A673 (cell line): ENCODE measurements at regions not wholly inside any gene's neighbourhood (a gene's known extent, or its start where the extent isn't known, plus 50 kb on each side); places are given as distances from the start of the nearest gene placed in this dataset.

Experiments used
- BruUV-seq: library from RNA; stranded (reverse); fragments of 400-500 nt; replicated peaks from 2 replicates; lab custom pipeline; 2021; lab: Mats Ljungman, UMichigan
- CTCF ChIA-PET: fragments of 300-600 bp; sonication (Branson Sonifier 250); formaldehyde crosslinking; loops from one replicate; lab custom pipeline; 2022; ENCODE audit warnings: antibody characterized with exemption; lab: Charles Lee
- POLR2A ChIA-PET: fragments of 300-600 bp; sonication (Branson Sonifier 250); formaldehyde crosslinking; loops from one replicate; lab custom pipeline; 2022; ENCODE audit warnings: antibody characterized with exemption; ENCODE audit not compliant: low non-redundant PET; lab: Charles Lee
- DNase-seq: peaks from one replicate; pipeline ENCODE4 v3.0.0-alpha.2; 2015; ENCODE audit warnings: low spot score
- H3K27ac ChIP-seq: fragments of 200-600 bp; sonication (generic); 2 replicates; pipeline ENCODE4 v1.5.1; 2016; ENCODE audit warnings: mixed run types, low read depth, mild to moderate bottlenecking, mixed read lengths, antibody characterized with exemption, low read length; ENCODE audit not compliant: poor library complexity, severe bottlenecking
- H3K27me3 ChIP-seq: fragments of 200-600 bp; sonication (generic); replicated peaks from 2 replicates; pipeline ENCODE4 v1.6.1; 2017; ENCODE audit warnings: mixed run types, low read depth, mild to moderate bottlenecking, mixed read lengths, antibody characterized with exemption, low read length; ENCODE audit not compliant: insufficient read depth, poor library complexity
- H3K36me3 ChIP-seq: fragments of 200-600 bp; sonication (generic); 2 replicates; pipeline ENCODE4 v1.6.1; 2016; ENCODE audit warnings: mixed run types, mild to moderate bottlenecking, mixed read lengths, antibody characterized with exemption, low read length; ENCODE audit not compliant: insufficient read depth, poor library complexity, severe bottlenecking
- H3K4me1 ChIP-seq: fragments of 200-600 bp; sonication (generic); 2 replicates; pipeline ENCODE4 v1.6.1; 2017; ENCODE audit warnings: mixed run types, mild to moderate bottlenecking, mixed read lengths, antibody characterized with exemption, low read length; ENCODE audit not compliant: insufficient read depth, poor library complexity, severe bottlenecking
- H3K4me3 ChIP-seq: fragments of 200-600 bp; sonication (generic); 2 replicates; pipeline ENCODE4 v1.5.1; 2016; ENCODE audit warnings: low read depth, mixed run types, mild to moderate bottlenecking, mixed read lengths, low read length; ENCODE audit not compliant: poor library complexity, severe bottlenecking
- H3K9me3 ChIP-seq: fragments of 200-600 bp; sonication (generic); 2 replicates; pipeline ENCODE4 v1.6.1; 2016; ENCODE audit warnings: mixed run types, low read depth, mild to moderate bottlenecking, mixed read lengths, antibody characterized with exemption, low read length; ENCODE audit not compliant: poor library complexity, severe bottlenecking
- EZH2 ChIP-seq: fragments of 200-600 bp; sonication (generic); IDR thresholded peaks from 2 replicates; pipeline ENCODE4 v1.6.1; 2017; ENCODE audit warnings: borderline replicate concordance, low read depth, mild to moderate bottlenecking, mixed read lengths, antibody characterized with exemption, low read length; ENCODE audit not compliant: poor library complexity, severe bottlenecking
- intact Hi-C: fragments of 100-400 bp; cut with micrococcal nuclease; formaldehyde crosslinking; loops from one replicate; pipeline ENCODE4 v1.10.0; 2022; ENCODE audit not compliant: unreplicated experiment
- TF ChIP-seq, protein P1 (sequence below): fragments of 300-800, 200-600 bp; sonication (generic); conservative IDR thresholded peaks from 2 replicates; pipeline ENCODE4 v1.5.1; 2017; ENCODE audit warnings: low read depth, mild to moderate bottlenecking, antibody characterized with exemption, low read length, moderate library complexity, mixed read lengths

DNA sequence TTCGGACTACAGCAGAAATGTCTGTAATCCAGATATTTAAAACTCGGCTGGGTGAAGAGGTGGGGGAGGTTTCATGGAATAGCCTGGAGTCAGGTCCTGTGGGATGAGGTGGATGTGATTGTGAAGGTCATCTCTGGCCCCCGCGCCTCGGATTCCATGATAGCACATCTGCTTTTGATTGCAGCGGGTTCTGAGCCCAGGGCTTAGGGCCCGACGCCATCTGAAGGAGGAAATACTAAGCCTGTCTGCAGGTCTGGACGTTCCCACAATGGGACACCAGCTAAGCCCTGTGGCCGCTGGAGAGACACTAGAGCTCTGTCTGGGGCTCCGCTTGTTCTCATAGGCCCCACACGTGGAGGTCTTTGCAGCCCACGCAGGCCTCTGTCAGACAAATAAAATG lies 328.7 kb downstream of the CXCL12 start:
- Histone ChIP-seq H3K36me3 (no peaks in the 10 kb centered on the region), H3K4me3 (no peak overlapping the region), H3K4me1 (no peaks in the 10 kb centered on the region), H3K9me3 (no peaks in the 10 kb centered on the region), H3K27ac (no peak overlapping the region), H3K27me3 (no peaks in the 10 kb centered on the region)
- POLR2A ChIA-PET = no interaction called here
- BruUV-seq = no TSS peak
- TF ChIP-seq, protein P1, sequence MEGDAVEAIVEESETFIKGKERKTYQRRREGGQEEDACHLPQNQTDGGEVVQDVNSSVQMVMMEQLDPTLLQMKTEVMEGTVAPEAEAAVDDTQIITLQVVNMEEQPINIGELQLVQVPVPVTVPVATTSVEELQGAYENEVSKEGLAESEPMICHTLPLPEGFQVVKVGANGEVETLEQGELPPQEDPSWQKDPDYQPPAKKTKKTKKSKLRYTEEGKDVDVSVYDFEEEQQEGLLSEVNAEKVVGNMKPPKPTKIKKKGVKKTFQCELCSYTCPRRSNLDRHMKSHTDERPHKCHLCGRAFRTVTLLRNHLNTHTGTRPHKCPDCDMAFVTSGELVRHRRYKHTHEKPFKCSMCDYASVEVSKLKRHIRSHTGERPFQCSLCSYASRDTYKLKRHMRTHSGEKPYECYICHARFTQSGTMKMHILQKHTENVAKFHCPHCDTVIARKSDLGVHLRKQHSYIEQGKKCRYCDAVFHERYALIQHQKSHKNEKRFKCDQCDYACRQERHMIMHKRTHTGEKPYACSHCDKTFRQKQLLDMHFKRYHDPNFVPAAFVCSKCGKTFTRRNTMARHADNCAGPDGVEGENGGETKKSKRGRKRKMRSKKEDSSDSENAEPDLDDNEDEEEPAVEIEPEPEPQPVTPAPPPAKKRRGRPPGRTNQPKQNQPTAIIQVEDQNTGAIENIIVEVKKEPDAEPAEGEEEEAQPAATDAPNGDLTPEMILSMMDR = no peak
- no peak for TF ChIP-seq EZH2
- intact Hi-C loops = no loop called here
- CTCF ChIA-PET = no interaction called here
- no peak for DNase-seq

DNA sequence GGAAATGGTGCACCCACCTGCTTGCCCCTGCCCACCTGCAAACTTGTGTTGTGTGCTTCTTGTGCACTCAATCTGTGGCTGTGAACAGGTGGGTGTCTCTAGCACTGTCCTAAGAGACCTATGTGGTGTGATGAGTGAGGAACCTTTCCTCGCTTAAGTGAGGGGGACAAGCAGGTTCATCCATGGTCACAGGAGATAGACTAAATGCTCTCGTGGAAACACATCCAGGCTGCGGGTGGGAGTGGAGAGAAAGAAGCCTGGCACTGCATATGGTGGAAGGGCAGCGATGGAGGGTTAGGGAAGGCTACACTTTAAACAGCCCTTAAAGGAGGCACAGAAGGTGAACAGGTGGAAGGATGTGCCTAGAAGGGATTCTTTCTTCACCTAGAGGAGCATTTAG lies 330.9 kb downstream of the CXCL12 start:
- H3K27me3 ChIP-seq = no peaks in the 10 kb centered on the region
- intact Hi-C loops = no loop called here
- no peaks in the 10 kb centered on the region for H3K4me1 ChIP-seq
- ChIA-PET POLR2A (interaction anchor here (0.6 kb wide), 1 partner anchor 805 kb away, joined by 11 read pairs; no protein-coding TSS in a partner anchor), CTCF (no interaction called here)
- no peaks in the 10 kb centered on the region for H3K36me3 ChIP-seq
- no TSS peak for BruUV-seq
- H3K4me3 ChIP-seq = no peak overlapping the region
- TF ChIP-seq, protein P1 = no peak
- TF ChIP-seq EZH2 = no peak
- no peaks in the 10 kb centered on the region for H3K9me3 ChIP-seq
- no peak for DNase-seq
- H3K27ac ChIP-seq = no peak overlapping the region

DNA sequence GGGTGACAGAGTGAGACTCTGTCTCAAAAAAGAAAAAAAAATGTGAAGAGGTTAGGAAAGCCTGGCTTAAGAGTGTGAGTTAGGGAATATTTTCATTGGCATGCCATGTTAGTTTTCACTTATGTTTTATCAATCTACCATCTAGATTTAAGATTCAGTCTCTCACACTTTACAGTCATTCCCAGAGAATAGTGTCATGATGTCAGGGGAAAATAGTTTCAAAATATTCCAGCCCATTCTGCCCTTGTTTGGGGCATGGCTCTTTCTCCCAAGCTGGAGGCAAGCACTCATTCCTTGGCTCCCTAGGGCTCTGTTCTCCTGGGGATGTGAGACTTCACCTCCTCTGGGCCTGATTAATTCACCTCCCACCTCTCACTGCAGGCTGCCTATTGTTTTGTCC lies 331.5 kb downstream of the CXCL12 start:
- Histone ChIP-seq H3K36me3 (no peaks in the 10 kb centered on the region), H3K27me3 (no peaks in the 10 kb centered on the region), H3K4me3 (no peak overlapping the region), H3K4me1 (no peaks in the 10 kb centered on the region), H3K9me3 (no peaks in the 10 kb centered on the region), H3K27ac (no peak overlapping the region)
- no peak for TF ChIP-seq EZH2
- TF ChIP-seq, protein P1 = no peak
- intact Hi-C loops = no loop called here
- CTCF ChIA-PET = no interaction called here
- no peak for DNase-seq
- no TSS peak for BruUV-seq
- POLR2A ChIA-PET = no interaction called here
